MM.1S (cell line): ENCODE measurements at regions not wholly inside any gene's neighbourhood (a gene's known extent, or its start where the extent isn't known, plus 50 kb on each side); places are given as distances from the start of the nearest gene placed in this dataset.

ENCODE experiments used
- DNase-seq: peaks from one replicate; pipeline ENCODE4 v3.0.0-alpha.2; 2015
- H2AFZ ChIP-seq: fragments of 300-600 bp; sonication (generic); 2 replicates; pipeline ENCODE4 v1.6.0; 2016; ENCODE audit warnings: antibody characterized with exemption, low read length
- H3F3A ChIP-seq: fragments of 300-600 bp; sonication (generic); 2 replicates; pipeline ENCODE4 v1.6.1; 2016; ENCODE audit warnings: mild to moderate bottlenecking, antibody characterized with exemption, low read length, moderate library complexity, mixed read lengths; ENCODE audit not compliant: insufficient read depth
- H3K27ac ChIP-seq: fragments of 300-600 bp; sonication (generic); 2 replicates; pipeline ENCODE4 v1.5.1; 2016; ENCODE audit warnings: mild to moderate bottlenecking, low read length
- H3K27me3 ChIP-seq: fragments of 300-600 bp; sonication (generic); replicated peaks from 2 replicates; pipeline ENCODE4 v1.6.0; 2016; ENCODE audit warnings: low read length; ENCODE audit not compliant: insufficient read depth
- H3K36me3 ChIP-seq: fragments of 300-600 bp; sonication (generic); replicated peaks from 2 replicates; pipeline ENCODE4 v1.6.1; 2016; ENCODE audit warnings: mild to moderate bottlenecking, low read length, mixed read lengths; ENCODE audit not compliant: insufficient read depth
- H3K4me1 ChIP-seq: fragments of 300-600 bp; sonication (generic); 2 replicates; pipeline ENCODE4 v1.6.1; 2016; ENCODE audit warnings: low read length, mixed read lengths
- H3K4me2 ChIP-seq: fragments of 300-600 bp; sonication (generic); 2 replicates; pipeline ENCODE4 v1.6.0; 2016; ENCODE audit warnings: low read depth, low read length
- H3K4me3 ChIP-seq: fragments of 300-600 bp; sonication (generic); 2 replicates; pipeline ENCODE4 v1.5.1; 2016; ENCODE audit warnings: low read length, mixed read lengths
- H3K79me2 ChIP-seq: fragments of 300-600 bp; sonication (generic); 2 replicates; pipeline ENCODE4 v1.6.1; 2016; ENCODE audit warnings: mixed run types, low read length, mixed read lengths
- H3K9ac ChIP-seq: fragments of 300-600 bp; sonication (generic); 2 replicates; pipeline ENCODE4 v1.6.1; 2016; ENCODE audit warnings: low read length, mixed read lengths
- H3K9me2 ChIP-seq: fragments of 300-600 bp; sonication (generic); replicated peaks from 2 replicates; pipeline ENCODE4 v1.6.1; 2016; ENCODE audit warnings: mild to moderate bottlenecking, low read length, mixed read lengths; ENCODE audit not compliant: insufficient read depth
- H3K9me3 ChIP-seq: fragments of 300-600 bp; sonication (generic); replicated peaks from 2 replicates; pipeline ENCODE4 v1.6.1; 2016; ENCODE audit warnings: mild to moderate bottlenecking, low read length, mixed read lengths; ENCODE audit not compliant: insufficient read depth
- H4K20me1 ChIP-seq: fragments of 300-600 bp; sonication (generic); 2 replicates; pipeline ENCODE4 v1.6.1; 2016; ENCODE audit warnings: mild to moderate bottlenecking, low read length, moderate library complexity, mixed read lengths; ENCODE audit not compliant: insufficient read depth
- CTCF ChIP-seq: fragments of 300-600 bp; sonication (generic); IDR thresholded peaks from 2 replicates; pipeline ENCODE4 v1.5.1; 2016; ENCODE audit warnings: antibody characterized with exemption, low read length, mixed read lengths
- EZH2 ChIP-seq: fragments of 300-600 bp; sonication (generic); optimal IDR thresholded peaks from 2 replicates; pipeline ENCODE3; 2017; ENCODE audit warnings: low read depth, mild to moderate bottlenecking, antibody characterized with exemption, low read length, mixed read lengths
- EZH2phosphoT487 ChIP-seq: fragments of 300-600 bp; sonication (generic); IDR thresholded peaks from 2 replicates; pipeline ENCODE4 v1.6.1; 2018; ENCODE audit warnings: antibody characterized with exemption, low read length

GRCh38 chr5:174223355-174223754 is 177.8 kb downstream of the NSG2 start:
- Histone ChIP-seq H3K9me2 (no peaks in the 10 kb centered on the region), H3K79me2 (no peaks in the 10 kb centered on the region), H3K36me3 (no peaks in the 10 kb centered on the region), H3K27me3 (no peaks in the 10 kb centered on the region), H3K27ac (no peak overlapping the region), H3K9me3 (no peaks in the 10 kb centered on the region), H3K4me2 (no peak overlapping the region), H2AFZ (no peak overlapping the region), H3K4me3 (no peak overlapping the region), H3F3A (no peaks in the 10 kb centered on the region), H3K4me1 (no peaks in the 10 kb centered on the region), H3K9ac (no peak overlapping the region), H4K20me1 (no peaks in the 10 kb centered on the region)
- TF ChIP-seq EZH2phosphoT487 (no peak), CTCF (no peak), EZH2 (no peak)
- no peak for DNase-seq

- no peak for DNase-seq
- H3F3A ChIP-seq, result no peaks in the 10 kb centered on the region
- no peaks in the 10 kb centered on the region for H3K36me3 ChIP-seq
- H3K27me3 ChIP-seq, result no peaks in the 10 kb centered on the region
- no peaks in the 10 kb centered on the region for H3K9me3 ChIP-seq
- TF ChIP-seq EZH2phosphoT487, result no peak
- TF ChIP-seq EZH2, result no peak
- no peak for TF ChIP-seq CTCF
- H3K79me2 ChIP-seq, result no peaks in the 10 kb centered on the region
- no peaks in the 10 kb centered on the region for H4K20me1 ChIP-seq
- H3K4me1 ChIP-seq, result no peaks in the 10 kb centered on the region
- H3K27ac ChIP-seq, result no peak overlapping the region
- no peak overlapping the region for H3K4me3 ChIP-seq
- no peak overlapping the region for H3K4me2 ChIP-seq
- no peak overlapping the region for H2AFZ ChIP-seq
- no peaks in the 10 kb centered on the region for H3K9me2 ChIP-seq
- no peak overlapping the region for H3K9ac ChIP-seq
Observed at GRCh38 chr5:174229068-174229467, 183.6 kb downstream of the NSG2 start.

GRCh38 chr5:174229514-174230370 is 184.2 kb downstream of the NSG2 start:
- Histone ChIP-seq H3K9ac (no peak overlapping the region), H4K20me1 (no peaks in the 10 kb centered on the region), H3K27ac (no peak overlapping the region), H3K4me2 (no peak overlapping the region), H3F3A (no peaks in the 10 kb centered on the region), H3K79me2 (no peaks in the 10 kb centered on the region), H3K4me1 (no peaks in the 10 kb centered on the region), H3K27me3 (no peaks in the 10 kb centered on the region), H2AFZ (no peak overlapping the region), H3K9me2 (no peaks in the 10 kb centered on the region), H3K9me3 (no peaks in the 10 kb centered on the region), H3K36me3 (no peaks in the 10 kb centered on the region), H3K4me3 (no peak overlapping the region)
- DNase-seq, result no peak
- TF ChIP-seq EZH2phosphoT487 (no peak), CTCF (no peak), EZH2 (no peak)
